Inflammatory macrophage treated with lipopolysaccharide for 4 hours (primary cell): ENCODE measurements at regions not wholly inside any gene's neighbourhood (a gene's known extent, or its start where the extent isn't known, plus 50 kb on each side); places are given as distances from the start of the nearest gene placed in this dataset.

Experiments used
- DNase-seq: peaks from one replicate; pipeline ENCODE4 v3.0.0-alpha.2; 2020

- no peak for DNase-seq
Observed at GRCh38 chr14:53510281-53510912, 357.3 kb upstream of the DDHD1 start.

GRCh38 chr14:53509276-53510244 is 356.4 kb upstream of the DDHD1 start:
- no peak for DNase-seq

- DNase-seq, result no peak
Observed at GRCh38 chr14:53501361-53502211, 348.5 kb upstream of the DDHD1 start.

- DNase-seq, result no peak
Observed at GRCh38 chr14:53500191-53500590, 347.1 kb upstream of the DDHD1 start.

GRCh38 chr14:53496668-53497067 is 343.5 kb upstream of the DDHD1 start:
- DNase-seq, result no peak

- DNase-seq, result no peak
Observed at GRCh38 chr14:53495846-53496343, 342.8 kb upstream of the DDHD1 start.

- no peak for DNase-seq
Observed at GRCh38 chr14:53494587-53494986, 341.5 kb upstream of the DDHD1 start.

- DNase-seq, result no peak
Observed at GRCh38 chr14:53493860-53494259, 340.7 kb upstream of the DDHD1 start.

- no peak for DNase-seq
Observed at GRCh38 chr14:53493320-53493719, 340.2 kb upstream of the DDHD1 start.

- no peak for DNase-seq
Observed at GRCh38 chr14:53491884-53492277, 338.8 kb upstream of the DDHD1 start.

- DNase-seq, result no peak
Observed at GRCh38 chr14:53491256-53491883, 338.2 kb upstream of the DDHD1 start.

- no peak for DNase-seq
Observed at GRCh38 chr14:53478174-53478573, 325.1 kb upstream of the DDHD1 start.

- no peak for DNase-seq
Observed at GRCh38 chr14:53473480-53473879, 320.4 kb upstream of the DDHD1 start.

- no peak for DNase-seq
Observed at GRCh38 chr14:53472306-53472705, 319.2 kb upstream of the DDHD1 start.

- no peak for DNase-seq
Observed at GRCh38 chr14:53470351-53471043, 317.4 kb upstream of the DDHD1 start.

- no peak for DNase-seq
Observed at GRCh38 chr14:53468876-53469275, 315.8 kb upstream of the DDHD1 start.

- no peak for DNase-seq
Observed at GRCh38 chr14:53464376-53464775, 311.3 kb upstream of the DDHD1 start.

GRCh38 chr14:53462931-53463778 is 310.0 kb upstream of the DDHD1 start:
- DNase-seq, result no peak

- DNase-seq, result no peak
Observed at GRCh38 chr14:53461858-53462257, 308.7 kb upstream of the DDHD1 start.

GRCh38 chr14:53460544-53460943 is 307.4 kb upstream of the DDHD1 start:
- DNase-seq, result no peak

- no peak for DNase-seq
Observed at GRCh38 chr14:53458368-53458814, 305.3 kb upstream of the DDHD1 start.
